ENCODE measurements at regions not wholly inside any gene's neighbourhood (a gene's known extent, or its start where the extent isn't known, plus 50 kb on each side); places are given as distances from the start of the nearest gene placed in this dataset.

DNA sequence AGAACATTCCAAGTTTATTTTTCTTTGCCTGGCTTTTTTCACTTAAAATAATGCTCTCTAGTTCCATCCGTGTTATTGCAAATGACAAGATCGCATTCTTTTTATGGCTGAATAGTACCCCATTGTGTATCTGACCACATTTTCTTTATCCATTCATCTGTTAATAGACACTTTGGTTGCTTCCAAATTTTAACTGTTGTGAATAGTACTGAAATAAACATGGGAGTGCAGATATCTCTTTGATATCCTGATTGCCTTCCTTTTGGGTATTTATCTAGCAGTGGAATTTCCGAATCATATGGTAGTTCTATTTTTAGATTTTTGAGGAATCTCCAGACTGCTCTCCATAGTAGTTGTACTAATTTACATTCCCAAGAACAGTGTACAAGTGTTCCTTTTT is 230.5 kb downstream of the FIGN start:
- ATAC-seq (no peak), DNase-seq (no peak)
- no peak overlapping the region for H3K4me3 ChIP-seq
- no peaks in the 10 kb centered on the region for H3K4me1 ChIP-seq (ENCODE audit: low read depth)
- no peaks in the 10 kb centered on the region for H3K9me3 ChIP-seq
- TF ChIP-seq, protein P1, sequence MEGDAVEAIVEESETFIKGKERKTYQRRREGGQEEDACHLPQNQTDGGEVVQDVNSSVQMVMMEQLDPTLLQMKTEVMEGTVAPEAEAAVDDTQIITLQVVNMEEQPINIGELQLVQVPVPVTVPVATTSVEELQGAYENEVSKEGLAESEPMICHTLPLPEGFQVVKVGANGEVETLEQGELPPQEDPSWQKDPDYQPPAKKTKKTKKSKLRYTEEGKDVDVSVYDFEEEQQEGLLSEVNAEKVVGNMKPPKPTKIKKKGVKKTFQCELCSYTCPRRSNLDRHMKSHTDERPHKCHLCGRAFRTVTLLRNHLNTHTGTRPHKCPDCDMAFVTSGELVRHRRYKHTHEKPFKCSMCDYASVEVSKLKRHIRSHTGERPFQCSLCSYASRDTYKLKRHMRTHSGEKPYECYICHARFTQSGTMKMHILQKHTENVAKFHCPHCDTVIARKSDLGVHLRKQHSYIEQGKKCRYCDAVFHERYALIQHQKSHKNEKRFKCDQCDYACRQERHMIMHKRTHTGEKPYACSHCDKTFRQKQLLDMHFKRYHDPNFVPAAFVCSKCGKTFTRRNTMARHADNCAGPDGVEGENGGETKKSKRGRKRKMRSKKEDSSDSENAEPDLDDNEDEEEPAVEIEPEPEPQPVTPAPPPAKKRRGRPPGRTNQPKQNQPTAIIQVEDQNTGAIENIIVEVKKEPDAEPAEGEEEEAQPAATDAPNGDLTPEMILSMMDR (IDR thresholded peaks at IDR 0.05), result no peak
- no peaks in the 10 kb centered on the region for H3K36me3 ChIP-seq (ENCODE audit: low read depth)
- intact Hi-C loops (cut with DNase I, micrococcal nuclease), result no loop called here

DNA sequence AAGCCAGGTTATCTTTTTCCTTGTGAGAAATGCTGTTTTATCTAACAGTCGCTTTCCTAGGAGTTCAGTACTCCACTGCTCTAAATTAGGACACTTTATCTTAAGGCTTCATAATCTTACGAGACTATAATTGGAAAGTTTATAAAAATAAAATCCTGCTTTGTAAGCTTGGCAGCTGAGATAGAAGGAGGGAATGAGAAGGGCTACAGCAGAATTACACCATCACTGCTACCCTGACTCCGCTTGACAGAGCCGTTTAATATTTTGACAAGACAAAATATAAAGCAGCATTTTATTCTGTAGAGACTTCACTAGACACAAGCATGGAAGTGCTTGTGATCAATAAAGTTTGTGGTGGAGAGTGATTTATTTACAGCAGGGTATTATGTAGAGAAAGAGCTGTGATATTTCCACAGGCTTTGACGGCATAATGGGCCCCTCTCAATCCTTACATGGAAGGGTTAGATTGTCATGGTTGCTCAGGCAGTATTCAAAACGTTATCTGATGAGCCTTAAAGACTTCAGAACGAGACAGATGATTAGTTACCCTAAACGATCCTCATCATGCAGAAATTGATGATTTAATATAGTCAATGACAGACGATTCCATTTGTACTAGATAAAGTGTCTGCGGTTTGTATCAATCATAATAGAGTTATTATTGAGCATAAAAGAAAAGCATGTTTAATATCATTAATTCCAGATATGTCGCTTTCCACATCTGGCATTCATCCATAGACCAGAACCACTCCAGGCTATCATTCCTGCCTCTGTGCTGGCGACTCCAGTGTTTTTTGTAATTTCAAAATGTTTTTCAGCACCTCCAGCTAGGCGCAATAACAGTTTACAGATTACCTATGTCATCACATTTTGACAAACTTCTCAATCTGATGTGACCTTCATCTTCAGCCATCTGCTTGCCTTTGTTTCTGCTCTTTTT is 242.2 kb downstream of the FIGN start:
- H3K4me3 ChIP-seq, result no peak overlapping the region
- H3K4me1 ChIP-seq (ENCODE audit: low read depth), result no peaks in the 10 kb centered on the region
- TF ChIP-seq, protein P1 (IDR thresholded peaks at IDR 0.05), result no peak
- H3K9me3 ChIP-seq, result no peaks in the 10 kb centered on the region
- no peak for ATAC-seq
- intact Hi-C loops (cut with DNase I, micrococcal nuclease), result no loop called here
- DNase-seq, result no peak
- H3K36me3 ChIP-seq (ENCODE audit: low read depth), result no peaks in the 10 kb centered on the region

DNA sequence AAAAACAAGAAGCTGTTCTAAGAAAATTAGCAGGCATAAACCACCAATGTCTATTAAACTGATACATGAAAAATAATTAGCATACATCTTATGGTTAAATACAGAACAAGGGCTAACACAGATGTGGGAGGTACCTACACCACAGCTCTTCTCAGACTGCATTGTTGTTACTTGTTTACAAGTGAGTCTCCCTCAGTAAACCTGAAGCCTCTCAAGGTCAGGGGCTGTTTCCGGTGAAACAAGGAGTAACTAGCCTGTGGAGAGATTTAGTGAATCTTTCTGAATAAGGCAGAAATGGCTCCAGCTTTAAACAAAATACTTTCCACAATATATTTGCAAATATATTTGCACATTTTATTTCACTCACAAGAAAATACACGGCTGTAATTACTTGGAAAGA is 244.0 kb downstream of the FIGN start:
- ATAC-seq, result no peak
- no peaks in the 10 kb centered on the region for H3K9me3 ChIP-seq
- no peak overlapping the region for H3K4me3 ChIP-seq
- H3K4me1 ChIP-seq (ENCODE audit: low read depth), result no peaks in the 10 kb centered on the region
- H3K36me3 ChIP-seq (ENCODE audit: low read depth), result no peaks in the 10 kb centered on the region
- intact Hi-C loops (cut with DNase I, micrococcal nuclease), result no loop called here
- TF ChIP-seq, protein P1 (IDR thresholded peaks at IDR 0.05), result no peak
- no peak for DNase-seq

DNA sequence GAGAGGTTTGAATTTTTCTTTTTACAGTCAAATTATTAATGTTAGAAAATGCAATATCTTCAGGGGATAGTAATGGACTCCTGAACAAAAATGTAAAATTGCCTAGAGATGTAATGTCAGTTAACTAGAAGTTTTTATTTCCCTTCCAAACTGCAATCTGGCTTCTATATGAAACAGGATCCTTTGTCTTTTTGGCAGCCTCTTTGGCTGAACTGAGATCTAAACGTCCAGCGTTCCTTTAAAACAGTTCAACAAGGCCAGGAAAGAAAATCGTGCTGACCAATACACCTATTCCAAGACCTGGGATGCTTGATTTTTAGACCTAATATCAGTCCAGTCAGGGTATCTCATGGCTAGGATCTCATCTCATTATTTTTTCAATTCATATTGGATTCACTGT is 245.5 kb downstream of the FIGN start:
- no peaks in the 10 kb centered on the region for H3K4me1 ChIP-seq (ENCODE audit: low read depth)
- intact Hi-C loops (cut with DNase I, micrococcal nuclease), result no loop called here
- TF ChIP-seq, protein P1 (IDR thresholded peaks at IDR 0.05), result no peak
- ATAC-seq (no peak), DNase-seq (no peak)
- no peak overlapping the region for H3K4me3 ChIP-seq
- H3K36me3 ChIP-seq (ENCODE audit: low read depth), result no peaks in the 10 kb centered on the region
- no peaks in the 10 kb centered on the region for H3K9me3 ChIP-seq

DNA sequence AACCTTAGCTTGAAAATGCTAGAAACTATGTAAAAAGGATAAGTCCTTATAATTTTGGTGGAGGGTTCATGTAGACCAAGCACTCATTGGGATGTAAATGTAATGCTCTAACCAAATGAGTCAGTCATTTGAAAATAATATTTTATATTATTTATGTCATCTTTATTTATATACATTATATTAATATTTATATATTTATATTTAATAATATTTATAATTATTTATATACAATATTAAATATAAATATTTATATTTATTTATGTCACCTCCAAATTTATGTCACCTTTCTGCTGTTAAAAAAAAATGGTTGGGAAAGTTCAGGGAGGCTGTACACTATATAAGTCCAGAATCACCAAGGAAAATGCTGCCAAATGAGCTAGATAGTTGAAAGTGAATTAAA is 254.3 kb downstream of the FIGN start:
- intact Hi-C loops (cut with DNase I, micrococcal nuclease), result no loop called here
- TF ChIP-seq, protein P1 (IDR thresholded peaks at IDR 0.05), result no peak
- DNase-seq (no peak), ATAC-seq (no peak)
- H3K9me3 ChIP-seq, result no peaks in the 10 kb centered on the region
- no peaks in the 10 kb centered on the region for H3K36me3 ChIP-seq (ENCODE audit: low read depth)
- H3K4me1 ChIP-seq (ENCODE audit: low read depth), result no peaks in the 10 kb centered on the region
- H3K4me3 ChIP-seq, result no peak overlapping the region

Measured in mucosa of descending colon (tissue), 3 donors.